ENCODE measurements at regions not wholly inside any gene's neighbourhood (a gene's known extent, or its start where the extent isn't known, plus 50 kb on each side); places are given as distances from the start of the nearest gene placed in this dataset.

- TF ChIP-seq CREB5 (CRISPR knock-in tag; IDR thresholded peaks at IDR 0.05; ENCODE audit: low read depth), result no peak
- TF ChIP-seq TCF4 (CRISPR knock-in tag; IDR thresholded peaks at IDR 0.05; ENCODE audit: borderline replicate concordance), result no peak
- no peak for TF ChIP-seq BACH2 (CRISPR knock-in tag; IDR thresholded peaks at IDR 0.05; ENCODE audit: borderline replicate concordance)
- no peak for TF ChIP-seq ARNTL (CRISPR knock-in tag; IDR thresholded peaks at IDR 0.05; ENCODE audit: borderline replicate concordance, low read depth)
- TF ChIP-seq POU6F1 (CRISPR knock-in tag; IDR thresholded peaks at IDR 0.05; ENCODE audit: borderline replicate concordance, low read depth), result no peak
Observed at GRCh38 chr10:52378124-52378523, 64.0 kb downstream of the DKK1 start.
